Forelimb muscle (tissue), 1 donor: ENCODE measurements at regions not wholly inside any gene's neighbourhood (a gene's known extent, or its start where the extent isn't known, plus 50 kb on each side); places are given as distances from the start of the nearest gene placed in this dataset.
"Not testable (repeated sequence)": the region's sequence is repeated elsewhere in the genome, so short reads cannot be mapped to it uniquely, and the experiment has no call there.

Source experiments
- DNase-seq: peaks from one replicate; pipeline ENCODE4 v3.0.0-alpha.2; 2013; ENCODE audit warnings: low read depth

GRCh38 chr3:139134678-139135372, 90.1 kb upstream of the PRR23C start:
- DNase-seq, result no peak

- no peak for DNase-seq
Measured at GRCh38 chr3:139135657-139136056, 91.0 kb upstream of the PRR23C start.

- DNase-seq, result no peak
Measured at GRCh38 chr3:139136469-139137202, 91.9 kb upstream of the PRR23C start.

GRCh38 chr3:139140553-139140952, 95.9 kb upstream of the PRR23C start:
- no peak for DNase-seq

GRCh38 chr3:139145980-139146379, 101.3 kb upstream of the PRR23C start:
- not testable (repeated sequence) for DNase-seq

GRCh38 chr3:139151530-139151929, 106.8 kb upstream of the PRR23C start:
- no peak for DNase-seq

- DNase-seq, result not testable (repeated sequence)
Measured at GRCh38 chr3:139153434-139153833, 108.7 kb upstream of the PRR23C start.

GRCh38 chr3:139157161-139157932, 112.7 kb upstream of the PRR23C start:
- no peak for DNase-seq

GRCh38 chr3:139159356-139159755, 114.7 kb upstream of the PRR23C start:
- no peak for DNase-seq

- peak; percentile 9 for DNase-seq
Measured at GRCh38 chr3:139173372-139174108, 128.8 kb upstream of the PRR23C start.

- no peak for DNase-seq
Measured at GRCh38 chr3:139180489-139180888, 135.8 kb upstream of the PRR23C start.

- no peak for DNase-seq
Measured at GRCh38 chr3:139182143-139182542, 137.5 kb upstream of the PRR23C start.

GRCh38 chr3:139182598-139182997, 137.9 kb upstream of the PRR23C start:
- DNase-seq, result no peak

- no peak for DNase-seq
Measured at GRCh38 chr3:139185527-139185926, 140.8 kb upstream of the PRR23C start.

- DNase-seq, result no peak
Measured at GRCh38 chr3:139187154-139187553, 142.5 kb upstream of the PRR23C start.

- no peak for DNase-seq
Measured at GRCh38 chr3:139187648-139188047, 143.0 kb upstream of the PRR23C start.

GRCh38 chr3:139189943-139190342, 145.3 kb upstream of the PRR23C start:
- no peak for DNase-seq

- not testable (repeated sequence) for DNase-seq
Measured at GRCh38 chr3:139194421-139194820, 149.4 kb upstream of the MRPS22 start.

GRCh38 chr3:139196146-139196545, 147.7 kb upstream of the MRPS22 start:
- not testable (repeated sequence) for DNase-seq

- DNase-seq, result no peak
Measured at GRCh38 chr3:139197251-139197650, 146.6 kb upstream of the MRPS22 start.

- DNase-seq, result no peak
Measured at GRCh38 chr3:139198186-139198585, 145.6 kb upstream of the MRPS22 start.

GRCh38 chr3:139198929-139199328, 144.9 kb upstream of the MRPS22 start:
- no peak for DNase-seq
